ENCODE measurements at regions not wholly inside any gene's neighbourhood (a gene's known extent, or its start where the extent isn't known, plus 50 kb on each side); places are given as distances from the start of the nearest gene placed in this dataset.
"Not testable (repeated sequence)": the region's sequence is repeated elsewhere in the genome, so short reads cannot be mapped to it uniquely, and the experiment has no call there.

- H3K4me1 ChIP-seq (ENCODE audit: control insufficient read depth in 3 of 3, insufficient read depth in 2 of 3, low read depth in 1 of 3, low read length in 2 of 3), result no peaks in the 10 kb centered on the region
- no peaks in the 10 kb centered on the region for H3K9me3 ChIP-seq (ENCODE audit: control insufficient read depth in 2 of 2, insufficient read depth in 1 of 2, low read depth in 1 of 2, low read length in 1 of 2)
- no peak overlapping the region for H3K4me3 ChIP-seq (ENCODE audit: low read depth in 1 of 3, low read length in 3 of 3)
- DNase-seq, result no peak
- H3K27me3 ChIP-seq (ENCODE audit: control insufficient read depth in 3 of 3, insufficient read depth in 3 of 3, low read length in 3 of 3), result no peaks in the 10 kb centered on the region
- WGBS, 3 donors, result 76 to 95% (median 85%) methylated on average over 2 of the region's 2 CpGs
- H3K27ac ChIP-seq (ENCODE audit: low read depth in 1 of 3, low read length in 2 of 3), result no peak overlapping the region
- FAIRE-seq, result no peak
- no peaks in the 10 kb centered on the region for H3K36me3 ChIP-seq (ENCODE audit: control insufficient read depth in 3 of 3, insufficient read depth in 2 of 3, low read depth in 1 of 3, low read length in 3 of 3)
Measured at GRCh38 chr3:153629148-153629547, 467.1 kb downstream of the RAP2B start.

GRCh38 chr3:153631102-153631501, 469.1 kb downstream of the RAP2B start:
- H3K36me3 ChIP-seq (ENCODE audit: control insufficient read depth in 3 of 3, insufficient read depth in 2 of 3, low read depth in 1 of 3, low read length in 3 of 3), result no peaks in the 10 kb centered on the region
- H3K27ac ChIP-seq (ENCODE audit: low read depth in 1 of 3, low read length in 2 of 3), result no peak overlapping the region
- H3K4me1 ChIP-seq (ENCODE audit: control insufficient read depth in 3 of 3, insufficient read depth in 2 of 3, low read depth in 1 of 3, low read length in 2 of 3), result no peaks in the 10 kb centered on the region
- no peaks in the 10 kb centered on the region for H3K27me3 ChIP-seq (ENCODE audit: control insufficient read depth in 3 of 3, insufficient read depth in 3 of 3, low read length in 3 of 3)
- no peak for FAIRE-seq
- H3K4me3 ChIP-seq (ENCODE audit: low read depth in 1 of 3, low read length in 3 of 3), result no peak overlapping the region
- no peaks in the 10 kb centered on the region for H3K9me3 ChIP-seq (ENCODE audit: control insufficient read depth in 2 of 2, insufficient read depth in 1 of 2, low read depth in 1 of 2, low read length in 1 of 2)
- DNase-seq, result no peak
- WGBS, 3 donors, result 71 to 90% (median 79%) methylated on average over 2 of the region's 2 CpGs

- no peaks in the 10 kb centered on the region for H3K9me3 ChIP-seq (ENCODE audit: control insufficient read depth in 2 of 2, insufficient read depth in 1 of 2, low read depth in 1 of 2, low read length in 1 of 2)
- no peaks in the 10 kb centered on the region for H3K4me1 ChIP-seq (ENCODE audit: control insufficient read depth in 3 of 3, insufficient read depth in 2 of 3, low read depth in 1 of 3, low read length in 2 of 3)
- H3K4me3 ChIP-seq (ENCODE audit: low read depth in 1 of 3, low read length in 3 of 3), result no peak overlapping the region
- WGBS, 3 donors, result 81 to 83% (median 82%) methylated on average over 2 of the region's 2 CpGs
- no peaks in the 10 kb centered on the region for H3K36me3 ChIP-seq (ENCODE audit: control insufficient read depth in 3 of 3, insufficient read depth in 2 of 3, low read depth in 1 of 3, low read length in 3 of 3)
- no peak for DNase-seq
- no peak for FAIRE-seq
- no peaks in the 10 kb centered on the region for H3K27me3 ChIP-seq (ENCODE audit: control insufficient read depth in 3 of 3, insufficient read depth in 3 of 3, low read length in 3 of 3)
- no peak overlapping the region for H3K27ac ChIP-seq (ENCODE audit: low read depth in 1 of 3, low read length in 2 of 3)
Measured at GRCh38 chr3:153631664-153632063, 469.6 kb downstream of the RAP2B start.

- DNase-seq (no peak), FAIRE-seq (no peak)
- Histone ChIP-seq H3K4me1 (ENCODE audit: control insufficient read depth in 3 of 3, insufficient read depth in 2 of 3, low read depth in 1 of 3, low read length in 2 of 3) (no peaks in the 10 kb centered on the region), H3K9me3 (ENCODE audit: control insufficient read depth in 2 of 2, insufficient read depth in 1 of 2, low read depth in 1 of 2, low read length in 1 of 2) (no peaks in the 10 kb centered on the region), H3K4me3 (ENCODE audit: low read depth in 1 of 3, low read length in 3 of 3) (no peak overlapping the region), H3K36me3 (ENCODE audit: control insufficient read depth in 3 of 3, insufficient read depth in 2 of 3, low read depth in 1 of 3, low read length in 3 of 3) (no peaks in the 10 kb centered on the region), H3K27me3 (ENCODE audit: control insufficient read depth in 3 of 3, insufficient read depth in 3 of 3, low read length in 3 of 3) (no peaks in the 10 kb centered on the region), H3K27ac (ENCODE audit: low read depth in 1 of 3, low read length in 2 of 3) (no peak overlapping the region)
- WGBS, 3 donors, result 80 to 93% (median 89%) methylated on average over 1 of the region's 1 CpG
Measured at GRCh38 chr3:153633407-153633806, 471.4 kb downstream of the RAP2B start.

- H3K4me1 ChIP-seq (ENCODE audit: control insufficient read depth in 3 of 3, insufficient read depth in 2 of 3, low read depth in 1 of 3, low read length in 2 of 3), result peaks cover 0 to 2% (median 0%) of the 10 kb centered on the region in 3 donors
- no peak overlapping the region for H3K27ac ChIP-seq (ENCODE audit: low read depth in 1 of 3, low read length in 2 of 3)
- H3K27me3 ChIP-seq (ENCODE audit: control insufficient read depth in 3 of 3, insufficient read depth in 3 of 3, low read length in 3 of 3), result no peaks in the 10 kb centered on the region
- H3K36me3 ChIP-seq (ENCODE audit: control insufficient read depth in 3 of 3, insufficient read depth in 2 of 3, low read depth in 1 of 3, low read length in 3 of 3), result no peaks in the 10 kb centered on the region
- FAIRE-seq, result no peak
- WGBS, 3 donors, result 81 to 90% (median 85%) methylated on average over 4 of the region's 4 CpGs
- no peak overlapping the region for H3K4me3 ChIP-seq (ENCODE audit: low read depth in 1 of 3, low read length in 3 of 3)
- H3K9me3 ChIP-seq (ENCODE audit: control insufficient read depth in 2 of 2, insufficient read depth in 1 of 2, low read depth in 1 of 2, low read length in 1 of 2), result no peaks in the 10 kb centered on the region
- DNase-seq, result no peak
Measured at GRCh38 chr3:153634683-153635082, 472.7 kb downstream of the RAP2B start.

- no peaks in the 10 kb centered on the region for H3K27me3 ChIP-seq (ENCODE audit: control insufficient read depth in 3 of 3, insufficient read depth in 3 of 3, low read length in 3 of 3)
- DNase-seq (no peak), FAIRE-seq (no peak)
- H3K9me3 ChIP-seq (ENCODE audit: control insufficient read depth in 2 of 2, insufficient read depth in 1 of 2, low read depth in 1 of 2, low read length in 1 of 2), result no peaks in the 10 kb centered on the region
- WGBS, 3 donors, result 58 to 85% (median 70%) methylated on average over 1 of the region's 1 CpG
- peak overlapping the region in 1 of 3 donors; percentile 78 for H3K27ac ChIP-seq (ENCODE audit: low read depth in 1 of 3, low read length in 2 of 3)
- H3K4me3 ChIP-seq (ENCODE audit: low read depth in 1 of 3, low read length in 3 of 3), result no peak overlapping the region
- no peaks in the 10 kb centered on the region for H3K36me3 ChIP-seq (ENCODE audit: control insufficient read depth in 3 of 3, insufficient read depth in 2 of 3, low read depth in 1 of 3, low read length in 3 of 3)
- peaks cover 0 to 18% (median 3%) of the 10 kb centered on the region in 3 donors for H3K4me1 ChIP-seq (ENCODE audit: control insufficient read depth in 3 of 3, insufficient read depth in 2 of 3, low read depth in 1 of 3, low read length in 2 of 3)
Measured at GRCh38 chr3:153639631-153640030, 477.6 kb downstream of the RAP2B start.

GRCh38 chr3:153640689-153641665, 479.0 kb downstream of the RAP2B start:
- DNase-seq (peak; percentile 87 to 92), FAIRE-seq (no peak)
- H3K4me1 ChIP-seq (ENCODE audit: control insufficient read depth in 3 of 3, insufficient read depth in 2 of 3, low read depth in 1 of 3, low read length in 2 of 3), result peaks cover 0 to 18% (median 3%) of the 10 kb centered on the region in 3 donors
- no peaks in the 10 kb centered on the region for H3K36me3 ChIP-seq (ENCODE audit: control insufficient read depth in 3 of 3, insufficient read depth in 2 of 3, low read depth in 1 of 3, low read length in 3 of 3)
- H3K27me3 ChIP-seq (ENCODE audit: control insufficient read depth in 3 of 3, insufficient read depth in 3 of 3, low read length in 3 of 3), result no peaks in the 10 kb centered on the region
- no peaks in the 10 kb centered on the region for H3K9me3 ChIP-seq (ENCODE audit: control insufficient read depth in 2 of 2, insufficient read depth in 1 of 2, low read depth in 1 of 2, low read length in 1 of 2)
- H3K27ac ChIP-seq (ENCODE audit: low read depth in 1 of 3, low read length in 2 of 3), result peak overlapping the region in 1 of 3 donors; percentile 78
- no peak overlapping the region for H3K4me3 ChIP-seq (ENCODE audit: low read depth in 1 of 3, low read length in 3 of 3)
- 37 to 72% (median 43%) methylated on average over 8 of the region's 8 CpGs for WGBS, 3 donors

GRCh38 chr3:153642576-153642975, 478.6 kb upstream of the ARHGEF26 start:
- H3K27me3 ChIP-seq (ENCODE audit: control insufficient read depth in 3 of 3, insufficient read depth in 3 of 3, low read length in 3 of 3); FAIRE-seq; H3K36me3 ChIP-seq (ENCODE audit: control insufficient read depth in 3 of 3, insufficient read depth in 2 of 3, low read depth in 1 of 3, low read length in 3 of 3); DNase-seq; H3K9me3 ChIP-seq (ENCODE audit: control insufficient read depth in 2 of 2, insufficient read depth in 1 of 2, low read depth in 1 of 2, low read length in 1 of 2); H3K27ac ChIP-seq (ENCODE audit: low read depth in 1 of 3, low read length in 2 of 3); H3K4me3 ChIP-seq (ENCODE audit: low read depth in 1 of 3, low read length in 3 of 3): not testable (repeated sequence)
- H3K4me1 ChIP-seq (ENCODE audit: control insufficient read depth in 3 of 3, insufficient read depth in 2 of 3, low read depth in 1 of 3, low read length in 2 of 3), result peaks cover 0 to 18% (median 3%) of the 10 kb centered on the region in 3 donors
